ENCODE measurements at regions not wholly inside any gene's neighbourhood (a gene's known extent, or its start where the extent isn't known, plus 50 kb on each side); places are given as distances from the start of the nearest gene placed in this dataset.
"Not testable (repeated sequence)": the region's sequence is repeated elsewhere in the genome, so short reads cannot be mapped to it uniquely, and the experiment has no call there.

GRCh38 chr17:16859515-16859914 is 112.4 kb downstream of the TNFRSF13B start:
- not testable (repeated sequence) for H3K27me3 Mint-ChIP-seq (ENCODE audit: low read depth); H3K27ac Mint-ChIP-seq; H3K4me3 Mint-ChIP-seq; DNase-seq (ENCODE audit: low spot score in 2 of 2, unreplicated experiment in 2 of 2); H3K36me3 Mint-ChIP-seq; H3K4me1 Mint-ChIP-seq; H3K9me3 Mint-ChIP-seq

DNA sequence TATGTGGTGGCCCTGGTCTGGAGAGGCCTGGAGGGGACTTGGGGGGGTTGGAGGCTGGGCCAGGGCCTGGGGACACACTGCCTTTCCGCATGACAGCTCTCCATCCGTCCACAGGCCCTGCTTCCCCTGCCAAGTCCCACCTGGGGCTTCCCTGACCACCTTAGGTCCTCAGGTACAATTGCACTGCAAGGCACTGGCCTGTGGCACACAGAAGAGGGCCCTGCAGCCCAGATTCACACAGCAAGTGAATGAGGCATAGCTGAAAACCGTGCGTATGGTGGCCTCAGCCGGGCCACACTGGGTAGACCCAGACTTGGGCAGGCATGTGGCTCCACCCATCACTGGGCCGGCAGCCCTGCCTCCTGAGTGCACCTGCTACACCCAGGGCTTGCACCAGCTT is 114.2 kb downstream of the TNFRSF13B start:
- H3K27ac Mint-ChIP-seq; H3K36me3 Mint-ChIP-seq; H3K4me3 Mint-ChIP-seq; H3K4me1 Mint-ChIP-seq; DNase-seq (ENCODE audit: low spot score in 2 of 2, unreplicated experiment in 2 of 2); H3K27me3 Mint-ChIP-seq (ENCODE audit: low read depth); H3K9me3 Mint-ChIP-seq: not testable (repeated sequence)

DNA sequence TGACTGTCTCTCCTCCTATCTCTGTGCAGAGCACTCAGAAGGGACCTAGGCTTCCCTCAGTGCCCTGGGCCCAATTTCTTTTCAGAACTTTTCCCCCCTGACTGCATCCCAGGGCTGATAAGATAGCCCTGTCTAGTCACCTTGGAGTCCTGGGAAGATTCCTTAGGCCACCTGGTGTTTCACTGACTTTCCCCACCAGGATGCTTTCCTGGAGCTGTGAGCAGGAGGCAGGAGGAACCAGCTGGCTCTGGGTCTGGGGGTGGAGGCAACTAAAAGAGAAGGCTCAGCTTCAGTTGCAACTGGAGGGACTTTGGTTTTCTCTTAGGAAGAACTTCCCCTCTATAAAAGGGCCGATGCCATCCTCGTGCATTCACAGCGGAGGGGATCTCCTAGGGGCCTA is 115.1 kb downstream of the TNFRSF13B start:
- not testable (repeated sequence) for H3K9me3 Mint-ChIP-seq; H3K4me1 Mint-ChIP-seq; H3K36me3 Mint-ChIP-seq; H3K27ac Mint-ChIP-seq; H3K4me3 Mint-ChIP-seq; H3K27me3 Mint-ChIP-seq (ENCODE audit: low read depth); DNase-seq (ENCODE audit: low spot score in 2 of 2, unreplicated experiment in 2 of 2)

- not testable (repeated sequence) for H3K4me1 Mint-ChIP-seq; H3K9me3 Mint-ChIP-seq; H3K4me3 Mint-ChIP-seq; H3K27ac Mint-ChIP-seq; H3K27me3 Mint-ChIP-seq (ENCODE audit: low read depth); DNase-seq (ENCODE audit: low spot score in 2 of 2, unreplicated experiment in 2 of 2); H3K36me3 Mint-ChIP-seq
Observed at GRCh38 chr17:16856171-16856570, 115.7 kb downstream of the TNFRSF13B start.

DNA sequence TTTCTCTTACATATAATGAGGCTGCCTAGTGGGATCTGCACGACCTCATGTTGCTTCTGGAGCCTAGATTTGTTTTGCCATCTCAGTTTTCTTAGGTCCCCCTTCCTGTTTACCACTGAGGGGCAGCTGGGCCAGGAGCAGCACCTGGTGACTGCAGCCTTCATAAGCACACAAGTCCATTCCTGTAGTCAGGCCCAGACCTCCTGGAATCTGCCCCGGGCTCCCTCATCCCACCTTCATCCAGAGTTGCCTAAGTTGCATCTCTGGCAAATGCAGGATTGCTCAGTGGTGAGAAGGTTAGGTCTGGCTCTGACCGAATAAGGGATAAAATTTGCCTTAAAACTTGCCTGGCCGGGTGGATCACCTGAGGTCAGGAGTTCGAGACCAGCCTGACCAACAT is 117.3 kb downstream of the TNFRSF13B start:
- not testable (repeated sequence) for H3K4me3 Mint-ChIP-seq; H3K4me1 Mint-ChIP-seq; H3K9me3 Mint-ChIP-seq; H3K36me3 Mint-ChIP-seq; H3K27ac Mint-ChIP-seq; H3K27me3 Mint-ChIP-seq (ENCODE audit: low read depth); DNase-seq (ENCODE audit: low spot score in 2 of 2, unreplicated experiment in 2 of 2)

- DNase-seq (ENCODE audit: low spot score in 2 of 2, unreplicated experiment in 2 of 2), result no peak
- H3K36me3 Mint-ChIP-seq, result no peaks in the 10 kb centered on the region
- TF ChIP-seq, protein P1, sequence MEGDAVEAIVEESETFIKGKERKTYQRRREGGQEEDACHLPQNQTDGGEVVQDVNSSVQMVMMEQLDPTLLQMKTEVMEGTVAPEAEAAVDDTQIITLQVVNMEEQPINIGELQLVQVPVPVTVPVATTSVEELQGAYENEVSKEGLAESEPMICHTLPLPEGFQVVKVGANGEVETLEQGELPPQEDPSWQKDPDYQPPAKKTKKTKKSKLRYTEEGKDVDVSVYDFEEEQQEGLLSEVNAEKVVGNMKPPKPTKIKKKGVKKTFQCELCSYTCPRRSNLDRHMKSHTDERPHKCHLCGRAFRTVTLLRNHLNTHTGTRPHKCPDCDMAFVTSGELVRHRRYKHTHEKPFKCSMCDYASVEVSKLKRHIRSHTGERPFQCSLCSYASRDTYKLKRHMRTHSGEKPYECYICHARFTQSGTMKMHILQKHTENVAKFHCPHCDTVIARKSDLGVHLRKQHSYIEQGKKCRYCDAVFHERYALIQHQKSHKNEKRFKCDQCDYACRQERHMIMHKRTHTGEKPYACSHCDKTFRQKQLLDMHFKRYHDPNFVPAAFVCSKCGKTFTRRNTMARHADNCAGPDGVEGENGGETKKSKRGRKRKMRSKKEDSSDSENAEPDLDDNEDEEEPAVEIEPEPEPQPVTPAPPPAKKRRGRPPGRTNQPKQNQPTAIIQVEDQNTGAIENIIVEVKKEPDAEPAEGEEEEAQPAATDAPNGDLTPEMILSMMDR (IDR thresholded peaks at IDR 0.05; ENCODE audit: unreplicated experiment), result no peak
- H3K4me1 Mint-ChIP-seq, result no peaks in the 10 kb centered on the region
- no peak overlapping the region for H3K27ac Mint-ChIP-seq
- no peaks in the 10 kb centered on the region for H3K27me3 Mint-ChIP-seq (ENCODE audit: low read depth)
- H3K4me3 Mint-ChIP-seq, result no peak overlapping the region
- H3K9me3 Mint-ChIP-seq, result no peaks in the 10 kb centered on the region
Observed at GRCh38 chr17:16853661-16854320, 118.1 kb downstream of the TNFRSF13B start.

- not testable (repeated sequence) for H3K9me3 Mint-ChIP-seq; H3K36me3 Mint-ChIP-seq; H3K4me1 Mint-ChIP-seq; DNase-seq (ENCODE audit: low spot score in 2 of 2, unreplicated experiment in 2 of 2); H3K4me3 Mint-ChIP-seq; H3K27ac Mint-ChIP-seq; H3K27me3 Mint-ChIP-seq (ENCODE audit: low read depth)
Observed at GRCh38 chr17:16849861-16850260, 122.1 kb downstream of the TNFRSF13B start.

DNA sequence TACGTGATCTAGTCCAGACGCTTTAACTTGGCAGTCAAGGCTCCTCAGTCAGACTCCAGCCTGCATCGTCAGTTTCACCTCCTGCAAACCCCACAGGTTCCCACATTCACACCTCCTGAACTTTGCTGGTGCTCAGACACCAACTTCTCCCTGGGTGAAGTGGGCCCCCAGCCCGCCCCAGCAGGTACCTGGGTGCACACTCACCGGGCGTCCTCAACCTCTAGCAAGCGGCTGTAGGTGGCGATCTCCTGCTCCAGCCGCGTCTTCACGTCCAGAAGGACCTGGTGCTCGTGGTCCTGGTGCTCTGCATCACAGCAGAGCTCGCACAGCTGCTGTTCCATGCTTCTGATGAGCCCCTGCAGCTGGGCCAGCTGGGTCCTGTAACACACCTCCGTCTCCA is 122.9 kb downstream of the TNFRSF13B start:
- not testable (repeated sequence) for H3K36me3 Mint-ChIP-seq; H3K4me1 Mint-ChIP-seq; H3K4me3 Mint-ChIP-seq; DNase-seq (ENCODE audit: low spot score in 2 of 2, unreplicated experiment in 2 of 2); H3K9me3 Mint-ChIP-seq; H3K27me3 Mint-ChIP-seq (ENCODE audit: low read depth); H3K27ac Mint-ChIP-seq

GRCh38 chr17:16845098-16845497 is 126.8 kb downstream of the TNFRSF13B start:
- not testable (repeated sequence) for DNase-seq (ENCODE audit: low spot score in 2 of 2, unreplicated experiment in 2 of 2); H3K27me3 Mint-ChIP-seq (ENCODE audit: low read depth); H3K36me3 Mint-ChIP-seq; H3K9me3 Mint-ChIP-seq; H3K4me3 Mint-ChIP-seq; H3K27ac Mint-ChIP-seq; H3K4me1 Mint-ChIP-seq

- H3K4me1 Mint-ChIP-seq; H3K9me3 Mint-ChIP-seq; H3K4me3 Mint-ChIP-seq; DNase-seq (ENCODE audit: low spot score in 2 of 2, unreplicated experiment in 2 of 2); H3K27ac Mint-ChIP-seq; H3K36me3 Mint-ChIP-seq; H3K27me3 Mint-ChIP-seq (ENCODE audit: low read depth): not testable (repeated sequence)
Observed at GRCh38 chr17:16844669-16845068, 127.2 kb downstream of the TNFRSF13B start.

DNA sequence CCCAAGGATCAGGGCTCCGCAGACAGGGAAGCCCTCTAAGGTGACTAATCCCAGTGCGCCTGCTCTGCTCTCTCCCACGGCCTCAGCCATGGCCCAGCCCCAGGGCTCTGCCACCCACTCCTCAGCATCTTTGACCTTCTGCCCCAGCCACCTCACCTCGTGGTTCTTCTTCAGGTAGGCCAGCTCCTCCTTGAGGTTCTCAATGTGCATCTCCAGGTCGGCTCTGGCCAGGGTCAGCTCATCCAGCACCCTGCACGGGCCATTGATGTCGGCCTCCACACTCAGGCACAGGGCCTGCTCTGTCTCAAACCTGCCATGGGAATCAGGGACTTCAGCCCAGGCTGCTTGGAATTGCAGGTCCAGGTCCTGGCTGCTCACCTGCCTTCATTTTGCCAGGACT is 128.4 kb downstream of the TNFRSF13B start:
- not testable (repeated sequence) for H3K4me3 Mint-ChIP-seq; H3K27me3 Mint-ChIP-seq (ENCODE audit: low read depth); H3K4me1 Mint-ChIP-seq; DNase-seq (ENCODE audit: low spot score in 2 of 2, unreplicated experiment in 2 of 2); H3K9me3 Mint-ChIP-seq; H3K36me3 Mint-ChIP-seq; H3K27ac Mint-ChIP-seq

- not testable (repeated sequence) for H3K27me3 Mint-ChIP-seq (ENCODE audit: low read depth); H3K27ac Mint-ChIP-seq; H3K4me1 Mint-ChIP-seq; H3K9me3 Mint-ChIP-seq; DNase-seq (ENCODE audit: low spot score in 2 of 2, unreplicated experiment in 2 of 2); H3K4me3 Mint-ChIP-seq; H3K36me3 Mint-ChIP-seq
Observed at GRCh38 chr17:16842346-16842745, 129.6 kb downstream of the TNFRSF13B start.

- not testable (repeated sequence) for H3K9me3 Mint-ChIP-seq; DNase-seq (ENCODE audit: low spot score in 2 of 2, unreplicated experiment in 2 of 2); H3K27me3 Mint-ChIP-seq (ENCODE audit: low read depth); H3K36me3 Mint-ChIP-seq; H3K4me1 Mint-ChIP-seq; H3K4me3 Mint-ChIP-seq; H3K27ac Mint-ChIP-seq
Observed at GRCh38 chr17:16841896-16842295, 130.0 kb downstream of the TNFRSF13B start.

DNA sequence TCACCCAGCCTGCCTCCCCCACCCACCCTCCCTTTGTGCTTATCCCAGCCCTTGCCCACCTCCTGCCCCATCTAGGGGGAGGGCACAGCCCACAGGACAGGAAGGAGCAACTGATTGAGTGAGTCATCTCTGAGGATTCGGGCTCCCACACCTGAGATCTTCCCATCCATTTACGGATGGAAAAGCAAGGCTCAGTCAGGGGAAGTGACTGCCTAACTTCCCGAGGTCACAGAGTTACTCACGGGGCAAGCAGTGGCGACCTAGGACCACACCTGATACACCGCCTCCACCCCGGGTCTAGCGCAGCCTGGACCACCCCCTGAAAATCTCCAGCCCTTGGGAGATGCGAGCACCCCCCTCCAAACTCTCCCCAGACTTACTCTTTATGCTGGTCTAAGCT is 131.7 kb downstream of the TNFRSF13B start:
- H3K36me3 Mint-ChIP-seq; H3K9me3 Mint-ChIP-seq; H3K4me1 Mint-ChIP-seq; DNase-seq (ENCODE audit: low spot score in 2 of 2, unreplicated experiment in 2 of 2); H3K27me3 Mint-ChIP-seq (ENCODE audit: low read depth); H3K27ac Mint-ChIP-seq; H3K4me3 Mint-ChIP-seq: not testable (repeated sequence)

All from mesothelial cell of epicardium (in vitro differentiated cells).